Skeletal muscle tissue (tissue), 3 donors: ENCODE measurements at regions not wholly inside any gene's neighbourhood (a gene's known extent, or its start where the extent isn't known, plus 50 kb on each side); places are given as distances from the start of the nearest gene placed in this dataset.
"Not testable (repeated sequence)": the region's sequence is repeated elsewhere in the genome, so short reads cannot be mapped to it uniquely, and the experiment has no call there.

ENCODE experiments used
- H3K27ac ChIP-seq: one replicate; pipeline ENCODE4 v1.7.0; 2013; ENCODE audit warnings: mild to moderate bottlenecking, low read depth, low read length, inconsistent platforms
- H3K27me3 ChIP-seq, 3 donors: one replicate each; pipeline ENCODE4 v1.7.0; 2013; ENCODE audit warnings: low read length in 3 of 3; ENCODE audit not compliant: control insufficient read depth in 3 of 3, insufficient read depth in 3 of 3
- H3K36me3 ChIP-seq, 3 donors: one replicate each; pipeline ENCODE4 v1.7.0; 2013; ENCODE audit warnings: low read length in 3 of 3; ENCODE audit not compliant: control insufficient read depth in 3 of 3, insufficient read depth in 3 of 3
- H3K4me1 ChIP-seq, 3 donors: one replicate each; pipeline ENCODE4 v1.7.0; 2013; ENCODE audit warnings: low read length in 3 of 3, mild to moderate bottlenecking in 3 of 3; ENCODE audit not compliant: control insufficient read depth in 3 of 3, insufficient read depth in 3 of 3
- H3K4me3 ChIP-seq, 3 donors: one replicate each; pipeline ENCODE4 v1.7.0; 2013; ENCODE audit warnings: low read length in 3 of 3
- H3K9ac ChIP-seq, 3 donors: one replicate each; pipeline ENCODE4 v1.7.0; 2013; ENCODE audit warnings: low read length in 3 of 3, mild to moderate bottlenecking in 3 of 3, moderate library complexity in 2 of 3, low read depth in 1 of 3
- H3K9me3 ChIP-seq, 3 donors: one replicate each; pipeline ENCODE4 v1.7.0; 2013; ENCODE audit warnings: low read length in 3 of 3; ENCODE audit not compliant: control insufficient read depth in 3 of 3
- donor health status: Osteomylitis.

- H3K9ac ChIP-seq, H3K4me3 ChIP-seq, H3K36me3 ChIP-seq, H3K4me1 ChIP-seq, H3K27ac ChIP-seq, H3K27me3 ChIP-seq, H3K9me3 ChIP-seq: not testable (repeated sequence)
These were observed 1610.3 kb upstream of the FLRT2 start for GRCh38 chr14:83919675-83920074.

- no peak overlapping the region for H3K4me3 ChIP-seq
- no peaks in the 10 kb centered on the region for H3K27me3 ChIP-seq
- H3K27ac ChIP-seq: no peak overlapping the region
- H3K9me3 ChIP-seq: no peaks in the 10 kb centered on the region
- no peaks in the 10 kb centered on the region for H3K4me1 ChIP-seq
- no peaks in the 10 kb centered on the region for H3K36me3 ChIP-seq
- H3K9ac ChIP-seq: no peak overlapping the region
These were observed 1606.1 kb upstream of the FLRT2 start for GRCh38 chr14:83923842-83924241.

GRCh38 chr14:83924259-83924658 is 1605.7 kb upstream of the FLRT2 start:
- no peak overlapping the region for H3K4me3 ChIP-seq
- H3K4me1 ChIP-seq: no peaks in the 10 kb centered on the region
- no peaks in the 10 kb centered on the region for H3K9me3 ChIP-seq
- H3K27ac ChIP-seq: no peak overlapping the region
- no peaks in the 10 kb centered on the region for H3K27me3 ChIP-seq
- no peak overlapping the region for H3K9ac ChIP-seq
- no peaks in the 10 kb centered on the region for H3K36me3 ChIP-seq

GRCh38 chr14:83940253-83940652 is 1589.7 kb upstream of the FLRT2 start:
- Histone ChIP-seq H3K9ac (no peak overlapping the region), H3K4me3 (no peak overlapping the region), H3K27ac (no peak overlapping the region), H3K9me3 (no peaks in the 10 kb centered on the region), H3K27me3 (no peaks in the 10 kb centered on the region), H3K36me3 (no peaks in the 10 kb centered on the region), H3K4me1 (no peaks in the 10 kb centered on the region)

- no peak overlapping the region for H3K4me3 ChIP-seq
- H3K9me3 ChIP-seq: peaks cover 0 to 3% (median 0%) of the 10 kb centered on the region in 3 donors
- H3K27me3 ChIP-seq: no peaks in the 10 kb centered on the region
- H3K27ac ChIP-seq: no peak overlapping the region
- no peaks in the 10 kb centered on the region for H3K36me3 ChIP-seq
- no peak overlapping the region for H3K9ac ChIP-seq
- no peaks in the 10 kb centered on the region for H3K4me1 ChIP-seq
These were observed 1571.6 kb upstream of the FLRT2 start for GRCh38 chr14:83958359-83958758.

GRCh38 chr14:83960832-83961512 is 1569.0 kb upstream of the FLRT2 start:
- Histone ChIP-seq H3K27me3 (no peaks in the 10 kb centered on the region), H3K9me3 (no peaks in the 10 kb centered on the region), H3K36me3 (no peaks in the 10 kb centered on the region), H3K9ac (no peak overlapping the region), H3K27ac (no peak overlapping the region), H3K4me1 (no peaks in the 10 kb centered on the region), H3K4me3 (no peak overlapping the region)

- Histone ChIP-seq H3K4me1 (no peaks in the 10 kb centered on the region), H3K9me3 (no peaks in the 10 kb centered on the region), H3K27ac (no peak overlapping the region), H3K4me3 (no peak overlapping the region), H3K9ac (no peak overlapping the region), H3K36me3 (no peaks in the 10 kb centered on the region), H3K27me3 (no peaks in the 10 kb centered on the region)
These were observed 1559.9 kb upstream of the FLRT2 start for GRCh38 chr14:83969998-83970397.

GRCh38 chr14:83972631-83973030 is 1557.3 kb upstream of the FLRT2 start:
- Histone ChIP-seq H3K27ac (no peak overlapping the region), H3K36me3 (no peaks in the 10 kb centered on the region), H3K9me3 (no peaks in the 10 kb centered on the region), H3K27me3 (no peaks in the 10 kb centered on the region), H3K4me3 (no peak overlapping the region), H3K4me1 (no peaks in the 10 kb centered on the region), H3K9ac (no peak overlapping the region)

- Histone ChIP-seq H3K36me3 (no peaks in the 10 kb centered on the region), H3K9me3 (no peaks in the 10 kb centered on the region), H3K4me1 (no peaks in the 10 kb centered on the region), H3K4me3 (no peak overlapping the region), H3K27ac (no peak overlapping the region), H3K9ac (no peak overlapping the region), H3K27me3 (no peaks in the 10 kb centered on the region)
These were observed 1555.2 kb upstream of the FLRT2 start for GRCh38 chr14:83974647-83975163.

- no peaks in the 10 kb centered on the region for H3K36me3 ChIP-seq
- H3K9me3 ChIP-seq: no peaks in the 10 kb centered on the region
- no peak overlapping the region for H3K27ac ChIP-seq
- no peak overlapping the region for H3K9ac ChIP-seq
- no peaks in the 10 kb centered on the region for H3K27me3 ChIP-seq
- no peak overlapping the region for H3K4me3 ChIP-seq
- no peaks in the 10 kb centered on the region for H3K4me1 ChIP-seq
These were observed 1554.5 kb upstream of the FLRT2 start for GRCh38 chr14:83975435-83975834.
